H9 (cell line): ENCODE measurements at regions not wholly inside any gene's neighbourhood (a gene's known extent, or its start where the extent isn't known, plus 50 kb on each side); places are given as distances from the start of the nearest gene placed in this dataset.

Source experiments
- DNase-seq: peaks from one replicate; pipeline ENCODE4 v3.0.0-alpha.2; 2017
- H2AFZ ChIP-seq: one replicate; pipeline ENCODE4 v1.6.1; 2013; ENCODE audit warnings: mild to moderate bottlenecking, low read length, control low read depth, moderate library complexity
- H2AK5ac ChIP-seq: 2 replicates; pipeline ENCODE4 v1.6.1; 2013; ENCODE audit warnings: low read length, control low read depth, mixed read lengths; ENCODE audit not compliant: insufficient read length
- H2BK120ac ChIP-seq: one replicate; pipeline ENCODE4 v1.6.1; 2013; ENCODE audit warnings: low read depth, mild to moderate bottlenecking, low read length, control low read depth, inconsistent platforms; ENCODE audit not compliant: poor library complexity, severe bottlenecking
- H2BK12ac ChIP-seq: 2 replicates; pipeline ENCODE4 v1.6.1; 2013; ENCODE audit warnings: low read length, control low read depth, mixed read lengths, low read depth; ENCODE audit not compliant: insufficient read length
- H2BK15ac ChIP-seq: 2 replicates; pipeline ENCODE4 v1.6.1; 2013; ENCODE audit warnings: low read depth, low read length, control low read depth
- H2BK20ac ChIP-seq: one replicate; pipeline ENCODE4 v1.6.1; 2013; ENCODE audit warnings: low read depth, mild to moderate bottlenecking, low read length, control low read depth, inconsistent platforms; ENCODE audit not compliant: poor library complexity, severe bottlenecking
- H2BK5ac ChIP-seq: 2 replicates; pipeline ENCODE4 v1.6.1; 2013; ENCODE audit warnings: low read length, control low read depth, mixed read lengths; ENCODE audit not compliant: insufficient read length
- H3K14ac ChIP-seq: 2 replicates; pipeline ENCODE4 v1.6.1; 2013; ENCODE audit warnings: low read length, control low read depth; ENCODE audit not compliant: insufficient read depth
- H3K18ac ChIP-seq: 2 replicates; pipeline ENCODE4 v1.6.1; 2013; ENCODE audit warnings: low read depth, mild to moderate bottlenecking, mixed read lengths, low read length, control low read depth; ENCODE audit not compliant: insufficient read length
- H3K23ac ChIP-seq: 2 replicates; pipeline ENCODE4 v1.6.1; 2013; ENCODE audit warnings: low read length, control low read depth, mixed read lengths, low read depth; ENCODE audit not compliant: insufficient read length
- H3K23me2 ChIP-seq: 2 replicates; pipeline ENCODE4 v1.6.1; 2013; ENCODE audit warnings: low read depth, mild to moderate bottlenecking, mixed read lengths, low read length, control low read depth; ENCODE audit not compliant: insufficient read length, poor library complexity, severe bottlenecking
- H3K27ac ChIP-seq: 2 replicates; pipeline ENCODE4 v1.5.1; 2013; ENCODE audit warnings: low read length, control low read depth, mixed read lengths, low read depth; ENCODE audit not compliant: insufficient read length
- H3K27me3 ChIP-seq: 2 replicates; pipeline ENCODE4 v1.6.1; 2013; ENCODE audit warnings: low read length, control low read depth, inconsistent platforms; ENCODE audit not compliant: insufficient read depth
- H3K4ac ChIP-seq: 2 replicates; pipeline ENCODE4 v1.6.1; 2013; ENCODE audit warnings: low read depth, mild to moderate bottlenecking, control low read depth, inconsistent platforms, low read length, moderate library complexity
- H3K4me1 ChIP-seq: 2 replicates; pipeline ENCODE4 v1.6.1; 2013; ENCODE audit warnings: low read length, control low read depth, inconsistent platforms; ENCODE audit not compliant: insufficient read depth
- H3K4me2 ChIP-seq: 2 replicates; pipeline ENCODE4 v1.6.1; 2013; ENCODE audit warnings: low read length, control low read depth, mixed read lengths; ENCODE audit not compliant: insufficient read length, insufficient read depth
- H3K56ac ChIP-seq: 2 replicates; pipeline ENCODE4 v1.6.1; 2013; ENCODE audit warnings: low read depth, mild to moderate bottlenecking, mixed read lengths, low read length, control low read depth; ENCODE audit not compliant: insufficient read length
- H3K79me1 ChIP-seq: 2 replicates; pipeline ENCODE4 v1.6.1; 2013; ENCODE audit warnings: low read depth, mild to moderate bottlenecking, moderate library complexity, low read length, control low read depth, inconsistent platforms; ENCODE audit not compliant: insufficient read depth, poor library complexity, severe bottlenecking
- H3K79me2 ChIP-seq: 2 replicates; pipeline ENCODE4 v1.6.1; 2013; ENCODE audit warnings: low read length, control low read depth, inconsistent platforms; ENCODE audit not compliant: insufficient read depth
- H3K9ac ChIP-seq: 2 replicates; pipeline ENCODE4 v1.6.1; 2013; ENCODE audit warnings: low read length, control low read depth, mixed read lengths; ENCODE audit not compliant: insufficient read length; ENCODE audit errors: extremely low read depth
- H3K9me3 ChIP-seq: one replicate; pipeline ENCODE4 v1.6.1; 2013; ENCODE audit warnings: low read depth, low read length, inconsistent platforms; ENCODE audit not compliant: control insufficient read depth
- H3T11ph ChIP-seq: one replicate; pipeline ENCODE4 v1.6.1; 2013; ENCODE audit warnings: mild to moderate bottlenecking, low read length, control low read depth, inconsistent platforms
- H4K20me1 ChIP-seq: one replicate; pipeline ENCODE4 v1.6.1; 2013; ENCODE audit not compliant: control insufficient read depth, insufficient read length, insufficient read depth
- H4K5ac ChIP-seq: 2 replicates; pipeline ENCODE4 v1.6.1; 2013; ENCODE audit warnings: low read depth, mild to moderate bottlenecking, mixed read lengths, low read length, control low read depth; ENCODE audit not compliant: insufficient read length
- H4K8ac ChIP-seq: replicated peaks from 2 replicates; pipeline ENCODE4 v1.6.1; 2013; ENCODE audit warnings: low read length, control low read depth, mixed read lengths, low read depth; ENCODE audit not compliant: insufficient read length
- H4K91ac ChIP-seq: 2 replicates; pipeline ENCODE4 v1.6.1; 2013; ENCODE audit warnings: low read depth, mild to moderate bottlenecking, moderate library complexity, mixed read lengths, low read length, control low read depth; ENCODE audit not compliant: insufficient read length
- H3K27ac Mint-ChIP-seq, 3 experiments: 2 replicates in 2 of 3; 3 replicates in 1 of 3; pipeline ENCODE4 v1.8.0; 2020 to 2021; ENCODE audit warnings: mixed read lengths in 3 of 3, mild to moderate bottlenecking in 1 of 3, moderate library complexity in 1 of 3
- H3K27me3 Mint-ChIP-seq: 2 replicates; pipeline ENCODE4 v1.8.0; 2021; ENCODE audit warnings: low read depth, mild to moderate bottlenecking, moderate library complexity, mixed read lengths
- H3K36me3 Mint-ChIP-seq, 3 experiments: 2 replicates in 2 of 3; 3 replicates in 1 of 3; pipeline ENCODE4 v1.8.0; 2020 to 2021; ENCODE audit warnings: low read depth in 3 of 3, mixed read lengths in 3 of 3; ENCODE audit not compliant: insufficient read depth in 1 of 3
- H3K4me1 Mint-ChIP-seq, 2 experiments: 2 replicates each; pipeline ENCODE4 v1.8.0; 2020; ENCODE audit warnings: mixed read lengths in 2 of 2
- H3K4me3 Mint-ChIP-seq, 2 experiments: 2 replicates in 1 of 2; 3 replicates in 1 of 2; pipeline ENCODE4 v1.8.0; 2020 to 2021; ENCODE audit warnings: mild to moderate bottlenecking in 2 of 2, mixed read lengths in 2 of 2, moderate library complexity in 1 of 2
- H3K9me3 Mint-ChIP-seq, 2 experiments: 2 replicates in 1 of 2; 3 replicates in 1 of 2; pipeline ENCODE4 v1.8.0; 2020; ENCODE audit warnings: mild to moderate bottlenecking in 2 of 2, mixed read lengths in 2 of 2, moderate library complexity in 1 of 2
- WGBS: extraction: QIAGEN DNeasy Blood & Tissue Kit; methylation state at CpG from one replicate; pipeline ENCODE4 v1.1.7; 2013; ENCODE audit warnings: missing lambda C conversion rate, low lambda C conversion rate, mixed read lengths; ENCODE audit not compliant: insufficient read length; ENCODE audit errors: extremely low coverage; 5-methylcytosine and 5-hydroxymethylcytosine counted together
- TF ChIP-seq, protein P1 (sequence below): fragments of 200-600 bp; sonication (generic); conservative IDR thresholded peaks from 3 replicates; pipeline ENCODE4 v1.8.0; 2021; ENCODE audit warnings: antibody characterized with exemption, mild to moderate bottlenecking

- H2BK20ac ChIP-seq, result no peak overlapping the region
- H3K27ac ChIP-seq, result peak overlapping the region; percentile 98
- no peaks in the 10 kb centered on the region for H4K20me1 ChIP-seq
- peak; percentile 61 for DNase-seq
- peak overlapping the region in 1 of 2 experiments; percentile 7; a peak in 1 of 5 replicates for H3K4me3 Mint-ChIP-seq
- H3K23me2 ChIP-seq, result no peaks in the 10 kb centered on the region
- H3K9me3 Mint-ChIP-seq, result peaks cover 9 to 16% of the 10 kb centered on the region in 2 experiments
- peak overlapping the region; percentile 95 for H2BK5ac ChIP-seq
- H3K14ac ChIP-seq, result no peak overlapping the region; the same call in 1 of the 2 replicates
- no peak overlapping the region for H4K91ac ChIP-seq
- peak overlapping the region; percentile 89 to 100 (median 97); a peak in 6 of 7 replicates for H3K27ac Mint-ChIP-seq
- H3K9ac ChIP-seq, result no peak overlapping the region
- no peak overlapping the region for H3K56ac ChIP-seq
- no CpG with 5 or more reads among the region's 6 CpGs for WGBS
- no peaks in the 10 kb centered on the region for H3K79me1 ChIP-seq
- H3K9me3 ChIP-seq, result no peaks in the 10 kb centered on the region
- peaks cover 17% of the 10 kb centered on the region; the same call in 1 of the 2 replicates for H3K4me1 ChIP-seq
- no peaks in the 10 kb centered on the region for H3K79me2 ChIP-seq
- H2AK5ac ChIP-seq, result peak overlapping the region; percentile 89
- H2BK15ac ChIP-seq, result no peak overlapping the region
- no peak overlapping the region for H2BK120ac ChIP-seq
- peak overlapping the region; percentile 21 for H3K4me2 ChIP-seq
- H3K27me3 ChIP-seq, result no peaks in the 10 kb centered on the region
- H3K27me3 Mint-ChIP-seq, result no peaks in the 10 kb centered on the region; the same call in 1 of the 2 replicates
- H3K4ac ChIP-seq, result no peak overlapping the region
- H3K36me3 Mint-ChIP-seq, result peaks cover 11 to 31% (median 16%) of the 10 kb centered on the region in 3 experiments
- H3T11ph ChIP-seq, result peak overlapping the region; percentile 60
- H3K4me1 Mint-ChIP-seq, result peaks cover 50 to 53% of the 10 kb centered on the region in 2 experiments
- TF ChIP-seq, protein P1, sequence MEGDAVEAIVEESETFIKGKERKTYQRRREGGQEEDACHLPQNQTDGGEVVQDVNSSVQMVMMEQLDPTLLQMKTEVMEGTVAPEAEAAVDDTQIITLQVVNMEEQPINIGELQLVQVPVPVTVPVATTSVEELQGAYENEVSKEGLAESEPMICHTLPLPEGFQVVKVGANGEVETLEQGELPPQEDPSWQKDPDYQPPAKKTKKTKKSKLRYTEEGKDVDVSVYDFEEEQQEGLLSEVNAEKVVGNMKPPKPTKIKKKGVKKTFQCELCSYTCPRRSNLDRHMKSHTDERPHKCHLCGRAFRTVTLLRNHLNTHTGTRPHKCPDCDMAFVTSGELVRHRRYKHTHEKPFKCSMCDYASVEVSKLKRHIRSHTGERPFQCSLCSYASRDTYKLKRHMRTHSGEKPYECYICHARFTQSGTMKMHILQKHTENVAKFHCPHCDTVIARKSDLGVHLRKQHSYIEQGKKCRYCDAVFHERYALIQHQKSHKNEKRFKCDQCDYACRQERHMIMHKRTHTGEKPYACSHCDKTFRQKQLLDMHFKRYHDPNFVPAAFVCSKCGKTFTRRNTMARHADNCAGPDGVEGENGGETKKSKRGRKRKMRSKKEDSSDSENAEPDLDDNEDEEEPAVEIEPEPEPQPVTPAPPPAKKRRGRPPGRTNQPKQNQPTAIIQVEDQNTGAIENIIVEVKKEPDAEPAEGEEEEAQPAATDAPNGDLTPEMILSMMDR, result no peak
- no peak overlapping the region for H3K23ac ChIP-seq
- no peak overlapping the region for H2AFZ ChIP-seq
- no peak overlapping the region for H4K8ac ChIP-seq
- no peak overlapping the region for H3K18ac ChIP-seq
- H2BK12ac ChIP-seq, result peak overlapping the region; percentile 62
- no peak overlapping the region for H4K5ac ChIP-seq
Observed at GRCh38 chr2:124995185-124995912, 970.3 kb downstream of the CNTNAP5 start.
